Thoracic aorta (tissue), 2 donors: ENCODE measurements at regions not wholly inside any gene's neighbourhood (a gene's known extent, or its start where the extent isn't known, plus 50 kb on each side); places are given as distances from the start of the nearest gene placed in this dataset.

ENCODE experiments used
- ATAC-seq: fragments of 150-250 bp; one replicate; pipeline ENCODE4 v1.8.0; 2017; ENCODE audit warnings: low read depth; ENCODE audit not compliant: insufficient number of reproducible peaks, low FRiP score
- DNase-seq: peaks from one replicate; pipeline ENCODE4 v3.0.0-alpha.2; 2020; ENCODE audit warnings: low spot score
- H3K27ac ChIP-seq, 2 donors: fragments of 200-600 bp; sonication (generic); 1 replicate in 1 of 2; 2 replicates in 1 of 2; pipeline ENCODE4 v1.5.1; 2016; ENCODE audit warnings: mild to moderate bottlenecking in 2 of 2, moderate library complexity in 2 of 2
- H3K27me3 ChIP-seq: fragments of 200-600 bp; sonication (generic); replicated peaks from 2 replicates; pipeline ENCODE4 v1.6.0; 2016; ENCODE audit warnings: mild to moderate bottlenecking; ENCODE audit not compliant: insufficient read depth
- H3K36me3 ChIP-seq: fragments of 200-600 bp; sonication (generic); one replicate; pipeline ENCODE4 v1.5.1; 2016
- H3K4me1 ChIP-seq, 2 donors: fragments of 200-600 bp; sonication (generic); 1 replicate in 1 of 2; 2 replicates in 1 of 2; pipeline versions ENCODE4 v1.5.1 to v1.6.0; 2016; ENCODE audit warnings: low read depth in 2 of 2, mild to moderate bottlenecking in 1 of 2; ENCODE audit not compliant: control insufficient read depth in 1 of 2
- H3K4me3 ChIP-seq: fragments of 200-600 bp; sonication (generic); 2 replicates; pipeline ENCODE4 v1.5.1; 2016; ENCODE audit warnings: mild to moderate bottlenecking
- H3K9me3 ChIP-seq: fragments of 200-600 bp; sonication (generic); 2 replicates; pipeline ENCODE4 v1.5.1; 2016
- TF ChIP-seq, protein P1 (sequence below): fragments of 200-600 bp; sonication (generic); IDR thresholded peaks from one replicate; pipeline ENCODE4 v1.5.1; 2019; ENCODE audit warnings: antibody characterized with exemption

DNA sequence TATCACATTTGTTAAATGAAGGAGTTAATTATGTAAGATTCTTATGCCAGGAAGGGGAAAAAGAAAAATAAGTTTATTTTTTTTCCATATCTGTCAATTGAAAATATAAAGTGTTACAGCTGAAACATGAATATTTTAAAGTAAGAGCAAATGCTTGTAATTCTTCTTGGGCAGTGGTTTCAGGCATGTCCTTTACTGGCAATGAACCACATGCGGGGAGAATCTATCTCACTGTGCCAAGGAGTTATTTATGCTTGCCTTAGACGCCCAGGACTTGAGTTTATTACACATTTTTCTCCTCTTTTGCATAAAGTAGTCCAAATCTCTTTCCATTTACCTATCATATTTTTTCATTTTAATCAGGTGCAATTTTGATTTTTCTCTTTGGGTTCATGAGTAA lies 207.8 kb upstream of the NRIP1 start:
- no peaks in the 10 kb centered on the region for H3K9me3 ChIP-seq
- no peak overlapping the region for H3K4me3 ChIP-seq
- H3K27me3 ChIP-seq: no peaks in the 10 kb centered on the region
- TF ChIP-seq, protein P1, sequence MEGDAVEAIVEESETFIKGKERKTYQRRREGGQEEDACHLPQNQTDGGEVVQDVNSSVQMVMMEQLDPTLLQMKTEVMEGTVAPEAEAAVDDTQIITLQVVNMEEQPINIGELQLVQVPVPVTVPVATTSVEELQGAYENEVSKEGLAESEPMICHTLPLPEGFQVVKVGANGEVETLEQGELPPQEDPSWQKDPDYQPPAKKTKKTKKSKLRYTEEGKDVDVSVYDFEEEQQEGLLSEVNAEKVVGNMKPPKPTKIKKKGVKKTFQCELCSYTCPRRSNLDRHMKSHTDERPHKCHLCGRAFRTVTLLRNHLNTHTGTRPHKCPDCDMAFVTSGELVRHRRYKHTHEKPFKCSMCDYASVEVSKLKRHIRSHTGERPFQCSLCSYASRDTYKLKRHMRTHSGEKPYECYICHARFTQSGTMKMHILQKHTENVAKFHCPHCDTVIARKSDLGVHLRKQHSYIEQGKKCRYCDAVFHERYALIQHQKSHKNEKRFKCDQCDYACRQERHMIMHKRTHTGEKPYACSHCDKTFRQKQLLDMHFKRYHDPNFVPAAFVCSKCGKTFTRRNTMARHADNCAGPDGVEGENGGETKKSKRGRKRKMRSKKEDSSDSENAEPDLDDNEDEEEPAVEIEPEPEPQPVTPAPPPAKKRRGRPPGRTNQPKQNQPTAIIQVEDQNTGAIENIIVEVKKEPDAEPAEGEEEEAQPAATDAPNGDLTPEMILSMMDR: no peak
- no peaks in the 10 kb centered on the region for H3K4me1 ChIP-seq
- no peaks in the 10 kb centered on the region for H3K36me3 ChIP-seq
- DNase-seq: no peak
- ATAC-seq: no peak
- H3K27ac ChIP-seq: no peak overlapping the region

DNA sequence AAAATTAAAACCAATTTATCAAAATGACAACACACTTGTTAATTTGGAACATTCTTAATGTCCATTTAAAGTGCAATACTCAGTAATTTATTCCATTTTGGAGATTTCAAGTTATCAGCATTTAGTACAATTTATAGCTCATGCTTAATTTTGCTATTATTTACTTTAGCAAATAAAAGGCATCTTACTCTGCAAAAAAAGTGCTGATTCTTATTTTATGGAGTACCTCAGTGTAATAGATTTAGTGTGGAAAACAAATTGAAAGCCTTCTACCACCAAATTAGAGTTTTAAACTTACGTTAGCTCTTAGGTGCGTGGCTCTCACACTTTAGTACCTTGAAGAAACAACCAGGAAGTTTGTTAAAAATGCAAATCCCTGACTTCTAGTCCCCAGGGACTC lies 208.4 kb upstream of the NRIP1 start:
- no peaks in the 10 kb centered on the region for H3K9me3 ChIP-seq
- TF ChIP-seq, protein P1: no peak
- no peak for ATAC-seq

DNA sequence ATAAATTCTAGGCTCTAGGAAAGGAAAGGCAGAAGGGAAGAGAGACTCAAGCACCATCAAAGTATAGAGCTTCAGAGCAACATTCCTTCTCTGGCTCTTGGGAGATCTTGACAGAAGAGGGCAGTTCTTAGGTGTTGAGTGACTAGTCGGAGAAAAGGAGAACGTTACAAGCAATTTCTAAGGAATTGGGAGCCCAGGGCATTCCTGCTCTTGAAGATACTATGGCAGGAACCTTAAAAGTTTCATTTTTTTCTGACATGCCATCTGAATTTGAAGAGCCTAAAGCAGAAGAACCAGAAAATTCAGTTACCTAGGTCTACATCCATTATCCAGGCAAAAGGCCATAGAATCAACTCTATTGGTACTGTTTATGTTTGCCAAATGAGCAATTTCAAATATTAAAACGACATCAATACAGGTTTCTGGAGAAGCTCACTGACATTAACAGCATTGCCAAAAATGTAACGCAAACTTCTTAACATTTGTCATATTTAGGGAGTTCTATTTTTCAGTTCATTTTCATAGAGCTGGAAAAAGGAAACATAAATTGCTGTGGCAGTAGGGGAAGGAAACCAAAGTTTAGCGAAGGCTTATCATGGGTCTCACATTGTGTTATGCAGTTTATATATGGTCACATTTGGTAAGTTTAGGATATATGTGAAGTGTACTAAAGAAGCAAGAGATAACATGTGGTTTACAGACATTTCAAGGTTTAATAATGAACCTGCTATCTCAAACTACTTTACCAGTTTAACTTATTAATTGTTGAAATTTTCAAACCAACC lies 210.1 kb upstream of the NRIP1 start:
- H3K27me3 ChIP-seq: no peaks in the 10 kb centered on the region
- TF ChIP-seq, protein P1: no peak
- ATAC-seq (no peak), DNase-seq (no peak)
- no peaks in the 10 kb centered on the region for H3K36me3 ChIP-seq
- H3K4me3 ChIP-seq: no peak overlapping the region
- H3K9me3 ChIP-seq: no peaks in the 10 kb centered on the region
- no peak overlapping the region for H3K27ac ChIP-seq
- no peaks in the 10 kb centered on the region for H3K4me1 ChIP-seq

More for the DNA sequence above, 208.4 kb upstream of the NRIP1 start:
- no peaks in the 10 kb centered on the region for H3K4me1 ChIP-seq
- no peak for DNase-seq
- no peaks in the 10 kb centered on the region for H3K36me3 ChIP-seq
- no peak overlapping the region for H3K27ac ChIP-seq
- no peaks in the 10 kb centered on the region for H3K27me3 ChIP-seq
- H3K4me3 ChIP-seq: no peak overlapping the region

DNA sequence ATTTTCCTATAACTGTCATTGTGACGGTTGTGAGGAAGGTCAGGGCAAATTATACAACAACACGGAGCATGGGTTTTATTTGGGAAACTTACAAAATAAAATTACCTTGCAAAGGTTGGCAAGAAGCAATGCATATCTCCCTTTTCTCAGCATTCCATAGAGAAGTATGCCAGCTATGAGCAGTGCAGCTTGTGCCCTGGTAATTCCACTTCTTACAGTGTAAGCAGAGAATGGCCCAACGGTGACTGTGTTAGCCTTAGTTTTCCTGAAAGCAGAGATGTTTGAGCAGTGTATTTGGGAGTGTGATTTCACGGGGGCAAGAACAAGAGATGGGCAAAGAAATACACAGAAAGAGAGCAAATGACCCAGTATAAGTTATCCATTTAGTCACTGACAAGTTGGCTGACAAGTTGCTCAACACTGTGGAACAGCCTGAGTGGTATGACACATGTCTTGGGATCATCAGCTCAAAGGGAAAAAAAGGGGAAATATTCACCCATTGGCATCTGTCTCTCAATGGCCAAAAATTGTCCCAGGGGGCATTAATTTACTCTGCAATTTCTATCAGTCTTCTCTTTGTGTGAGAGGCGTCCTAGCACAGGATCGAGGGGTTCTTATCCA lies 210.9 kb upstream of the NRIP1 start:
- Histone ChIP-seq H3K36me3 (no peaks in the 10 kb centered on the region), H3K4me1 (no peaks in the 10 kb centered on the region), H3K9me3 (no peaks in the 10 kb centered on the region), H3K4me3 (no peak overlapping the region), H3K27ac (no peak overlapping the region), H3K27me3 (no peaks in the 10 kb centered on the region)
- DNase-seq (no peak), ATAC-seq (no peak)
- TF ChIP-seq, protein P1: no peak

DNA sequence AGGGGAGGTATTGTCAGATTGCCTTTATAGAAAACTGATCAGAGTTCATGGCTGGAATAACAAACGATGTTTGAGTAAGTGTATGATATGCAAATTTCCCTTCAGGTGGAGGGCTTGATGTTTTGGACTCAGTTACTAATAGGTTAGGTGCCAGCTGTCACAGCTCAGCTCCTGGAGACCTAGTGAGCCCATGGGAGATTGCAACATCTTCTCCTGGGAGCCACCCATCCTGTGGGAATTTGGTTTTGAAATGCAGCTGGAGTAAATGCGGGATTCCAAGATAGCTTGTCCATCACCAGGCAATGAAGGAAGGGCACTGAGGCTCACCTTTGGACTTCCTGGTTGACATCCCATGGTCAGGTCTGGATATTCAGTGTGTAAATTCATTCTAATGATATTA lies 211.4 kb upstream of the NRIP1 start:
- TF ChIP-seq, protein P1: no peak
- Histone ChIP-seq H3K36me3 (no peaks in the 10 kb centered on the region), H3K4me3 (no peak overlapping the region), H3K27me3 (no peaks in the 10 kb centered on the region), H3K9me3 (no peaks in the 10 kb centered on the region), H3K4me1 (no peaks in the 10 kb centered on the region), H3K27ac (no peak overlapping the region)
- DNase-seq (no peak), ATAC-seq (no peak)
